HepG2 (cell line): ENCODE measurements at regions not wholly inside any gene's neighbourhood (a gene's known extent, or its start where the extent isn't known, plus 50 kb on each side); places are given as distances from the start of the nearest gene placed in this dataset.

ENCODE experiments used
- ATAC-seq: fragments of 200-7000 bp; cut with Tn5 transposase; 3 replicates; pipeline ENCODE4 v1.9.1; 2020; ENCODE audit warnings: mild to moderate bottlenecking, moderate library complexity
- BruUV-seq: library from RNA; stranded (reverse); fragments of 400-500 nt; replicated peaks from 2 replicates; lab custom pipeline; 2021; lab: Mats Ljungman, UMichigan
- CTCF ChIA-PET: fragments of 300-600 bp; formaldehyde crosslinking; extraction: SDS; loops from one replicate; lab custom pipeline; 2021; ENCODE audit warnings: low total read pairs, inconsistent platforms, low intra/inter-chr PET ratio; lab: Yijun Ruan, JAX
- POLR2A ChIA-PET: fragments of 350-600 bp; sonication (Branson Sonifier 250); formaldehyde crosslinking; loops from one replicate; lab custom pipeline; 2020; ENCODE audit warnings: antibody characterized with exemption, inconsistent platforms; lab: Yijun Ruan, JAX
- DNase-seq: peaks from one replicate; pipeline ENCODE4 v3.0.0-alpha.2; 2015; ENCODE audit warnings: low spot score
- FAIRE-seq: peaks from 3 replicates; lab custom pipeline; 2011; peaks lifted over from hg19 to GRCh38; lab: Jason Lieb, UNC
- H2AFZ ChIP-seq: one replicate; pipeline ENCODE4 v1.6.1; 2011; ENCODE audit warnings: low read length, inconsistent platforms
- H3K27ac ChIP-seq: fragments of 300-600 bp; 3 replicates; pipeline ENCODE4 v1.8.0; 2011; ENCODE audit warnings: mixed run types, mild to moderate bottlenecking, mixed read lengths, low read length, inconsistent platforms; ENCODE audit not compliant: insufficient read depth; ENCODE audit errors: extremely low read length
- H3K27me3 ChIP-seq, 2 experiments: fragments of 200-600 bp in 1 of 2; 2 replicates in 1 of 2; 3 replicates in 1 of 2; pipeline versions ENCODE4 v1.6.0 to v1.8.0; 2011; ENCODE audit warnings: low read length in 2 of 2, mild to moderate bottlenecking in 2 of 2, moderate library complexity in 2 of 2, inconsistent platforms in 1 of 2; ENCODE audit not compliant: insufficient read depth in 2 of 2, control insufficient read depth in 1 of 2
- H3K36me3 ChIP-seq, 2 experiments: fragments of 200-600 bp in 1 of 2; replicated peaks in 1 of 2; 2 replicates in 1 of 2; 3 replicates in 1 of 2; pipeline versions ENCODE4 v1.5.1 to v1.8.0; 2011; ENCODE audit warnings: low read length in 2 of 2, inconsistent platforms in 1 of 2; ENCODE audit not compliant: insufficient read depth in 2 of 2, control insufficient read depth in 1 of 2
- H3K4me1 ChIP-seq: 2 replicates; pipeline ENCODE4 v1.5.1; 2012; ENCODE audit warnings: low read length, inconsistent platforms; ENCODE audit not compliant: insufficient read depth
- H3K4me2 ChIP-seq: 2 replicates; pipeline ENCODE4 v1.6.0; 2011; ENCODE audit warnings: low read depth, low read length, inconsistent platforms
- H3K4me3 ChIP-seq, 3 experiments: fragments of 200-600 bp in 1 of 3; sonication (generic), shearing (Covaris generic) in 1 of 3; replicated peaks in 1 of 3; 2 replicates each; pipeline ENCODE4 v1.5.1; 2011 to 2016; ENCODE audit warnings: low read length in 3 of 3, inconsistent platforms in 2 of 3, low read depth in 2 of 3, mild to moderate bottlenecking in 2 of 3, control low read depth in 1 of 3, mixed read lengths in 1 of 3; ENCODE audit not compliant: insufficient read depth in 1 of 3
- H3K79me2 ChIP-seq: one replicate; pipeline ENCODE4 v1.6.1; 2011; ENCODE audit warnings: low read length, inconsistent platforms; ENCODE audit not compliant: insufficient read depth
- H3K9ac ChIP-seq: 2 replicates; pipeline ENCODE4 v1.6.0; 2011; ENCODE audit warnings: mild to moderate bottlenecking, low read depth, low read length, inconsistent platforms; ENCODE audit not compliant: insufficient read depth
- H3K9me3 ChIP-seq: 2 replicates; pipeline ENCODE4 v1.5.1; 2012; ENCODE audit warnings: mild to moderate bottlenecking, low read length
- H4K20me1 ChIP-seq: 2 replicates; pipeline ENCODE4 v1.6.0; 2011; ENCODE audit warnings: inconsistent platforms, mild to moderate bottlenecking, low read length, moderate library complexity; ENCODE audit not compliant: insufficient read depth
- ATRX ChIP-seq: sonication (generic); formaldehyde crosslinking; IDR thresholded peaks from 2 replicates; pipeline ENCODE4 v1.4.0; 2020; ENCODE audit warnings: missing genetic modification reagents, borderline replicate concordance
- BRF2 ChIP-seq: sonication (generic); formaldehyde crosslinking; IDR thresholded peaks from 2 replicates; pipeline ENCODE4 v1.8.1; 2022; ENCODE audit warnings: mild to moderate bottlenecking, missing genetic modification reagents
- HNF4G ChIP-seq, 2 experiments: sonication (generic) in 1 of 2; formaldehyde crosslinking in 1 of 2; IDR thresholded peaks; 2 replicates each; pipeline versions ENCODE4 v1.4.0 to v1.6.1; 2011 to 2020; ENCODE audit warnings: borderline replicate concordance in 2 of 2, low read depth in 2 of 2, mild to moderate bottlenecking in 2 of 2, low read length in 1 of 2, missing genetic modification reagents in 1 of 2, moderate library complexity in 1 of 2
- MED13 ChIP-seq: sonication (generic); formaldehyde crosslinking; IDR thresholded peaks from 2 replicates; pipeline ENCODE4 v1.5.0; 2020; ENCODE audit warnings: missing genetic modification reagents
- POLR2A ChIP-seq, 2 experiments: IDR thresholded peaks; 2 replicates each; pipeline ENCODE4 v1.6.1; 2011; ENCODE audit warnings: low read depth in 2 of 2, low read length in 2 of 2, mild to moderate bottlenecking in 1 of 2, moderate library complexity in 1 of 2; ENCODE audit not compliant: insufficient read depth in 1 of 2
- RARA ChIP-seq: IDR thresholded peaks from 2 replicates; pipeline ENCODE4 v1.6.1; 2016; ENCODE audit warnings: missing genetic modification reagents, missing compliant biosample characterization
- SNAPC5 ChIP-seq: sonication (generic); formaldehyde crosslinking; IDR thresholded peaks from 2 replicates; pipeline ENCODE4 v1.8.1; 2023; ENCODE audit warnings: mild to moderate bottlenecking, missing genetic modification reagents, borderline replicate concordance
- TARDBP ChIP-seq: sonication (generic); formaldehyde crosslinking; IDR thresholded peaks from 2 replicates; pipeline ENCODE4 v1.8.0; 2022; ENCODE audit warnings: mild to moderate bottlenecking, missing genetic modification reagents
- TOPORS ChIP-seq: sonication (generic); formaldehyde crosslinking; IDR thresholded peaks from 2 replicates; pipeline ENCODE4 v1.8.0; 2023; ENCODE audit warnings: mild to moderate bottlenecking, missing genetic modification reagents
- ZBTB20 ChIP-seq: sonication (generic); formaldehyde crosslinking; IDR thresholded peaks from 2 replicates; pipeline ENCODE4 v1.8.1; 2023; ENCODE audit warnings: missing genetic modification reagents, low read depth, mild to moderate bottlenecking, borderline replicate concordance
- ZFP41 ChIP-seq: sonication (generic); formaldehyde crosslinking; IDR thresholded peaks from 2 replicates; pipeline ENCODE4 v1.4.0; 2020; ENCODE audit warnings: mild to moderate bottlenecking, missing genetic modification reagents, borderline replicate concordance
- ZNF598 ChIP-seq: sonication (generic); formaldehyde crosslinking; IDR thresholded peaks from 2 replicates; pipeline ENCODE4 v1.5.1; 2020; ENCODE audit warnings: mild to moderate bottlenecking, missing genetic modification reagents, borderline replicate concordance
- ZNF878 ChIP-seq: sonication (generic); formaldehyde crosslinking; IDR thresholded peaks from 2 replicates; pipeline ENCODE4 v1.8.1; 2023; ENCODE audit warnings: mild to moderate bottlenecking, missing genetic modification reagents, moderate library complexity
- WGBS: methylation state at CpG from one replicate; pipeline ENCODE4 v1.1.6; 2017; ENCODE audit warnings: low lambda C conversion rate; 5-methylcytosine and 5-hydroxymethylcytosine counted together
- in situ Hi-C: cut with HindIII; loops from 2 replicates; pipeline ENCODE4 v1.10.0; 2017; ENCODE audit warnings: low pct_unique_long_range_greater_than_20kb; ENCODE audit not compliant: extremely low pct_ligation_motif_present
- intact Hi-C: fragments of 100-400 bp; cut with micrococcal nuclease; formaldehyde crosslinking; loops from one replicate; pipeline ENCODE4 v1.10.0; 2022; ENCODE audit not compliant: unreplicated experiment

GRCh38 chr14:28083389-28083788 is 683.2 kb upstream of the FOXG1 start:
- no peak for ATAC-seq
- no peaks in the 10 kb centered on the region for H3K36me3 ChIP-seq
- H3K79me2 ChIP-seq, result no peaks in the 10 kb centered on the region
- H3K27ac ChIP-seq, result no peak overlapping the region
- no peak overlapping the region for H3K9ac ChIP-seq
- FAIRE-seq, result no peak
- TF ChIP-seq BRF2 (CRISPR knock-in tag), result no peak
- no peak for TF ChIP-seq ZBTB20 (CRISPR knock-in tag)
- TF ChIP-seq ZFP41 (CRISPR knock-in tag), result no peak
- TF ChIP-seq RARA (CRISPR knock-in tag), result no peak
- no peak for TF ChIP-seq POLR2A (IDR thresholded peaks at IDR 0.05; ENCODE audit: insufficient read depth in 1 of 2, low read depth in 2 of 2, low read length in 2 of 2)
- TF ChIP-seq MED13 (CRISPR knock-in tag), result no peak
- no peak for TF ChIP-seq ATRX (CRISPR knock-in tag)
- no peak for TF ChIP-seq SNAPC5 (CRISPR knock-in tag)
- TF ChIP-seq TOPORS (CRISPR knock-in tag), result no peak
- no peak for TF ChIP-seq ZNF598 (CRISPR knock-in tag)
- TF ChIP-seq TARDBP (CRISPR knock-in tag), result no peak
- no peak for TF ChIP-seq ZNF878 (CRISPR knock-in tag)
- TF ChIP-seq HNF4G (IDR thresholded peaks at IDR 0.05; ENCODE audit: borderline replicate concordance, low read depth, low read length), result no peak
- no peak for TF ChIP-seq HNF4G (CRISPR knock-in tag; IDR thresholded peaks at IDR 0.05; ENCODE audit: borderline replicate concordance, low read depth)
- intact Hi-C loops, result no loop called here
- POLR2A ChIA-PET, result no interaction called here
- CTCF ChIA-PET, result no interaction called here
- H2AFZ ChIP-seq, result no peak overlapping the region
- H3K4me2 ChIP-seq, result no peak overlapping the region
- WGBS, result 38% methylated on average over 3 of the region's 3 CpGs
- no peaks in the 10 kb centered on the region for H3K4me1 ChIP-seq
- H4K20me1 ChIP-seq, result no peaks in the 10 kb centered on the region
- DNase-seq, result no peak
- in situ Hi-C loops, result no loop called here
- no peak overlapping the region for H3K4me3 ChIP-seq
- BruUV-seq, result no TSS peak
- H3K9me3 ChIP-seq, result peaks cover 94% of the 10 kb centered on the region
- no peaks in the 10 kb centered on the region; a peak in 1 of 5 replicates for H3K27me3 ChIP-seq
